SK-N-SH treated with all-trans-retinoic acid at 6 μM for 48 hours (cell line): ENCODE measurements at regions not wholly inside any gene's neighbourhood (a gene's known extent, or its start where the extent isn't known, plus 50 kb on each side); places are given as distances from the start of the nearest gene placed in this dataset.

Experiments used
- GLIS3 ChIP-seq: fragments of 250-450 bp; sonication (Bioruptor Pico); IDR thresholded peaks from 2 replicates; pipeline ENCODE4 v1.5.0; 2020; ENCODE audit warnings: mild to moderate bottlenecking, moderate library complexity
- ZFP30 ChIP-seq: fragments of 450-650 bp; formaldehyde crosslinking; IDR thresholded peaks from 2 replicates; pipeline ENCODE4 v1.5.0; 2022; ENCODE audit warnings: mild to moderate bottlenecking, moderate library complexity
- ZNF70 ChIP-seq: fragments of 450-650 bp; formaldehyde crosslinking; IDR thresholded peaks from 2 replicates; pipeline ENCODE4 v1.5.0; 2020; ENCODE audit warnings: mild to moderate bottlenecking, moderate library complexity
- TF ChIP-seq, protein P1 (sequence below): fragments of 250-450 bp; sonication (Bioruptor Pico); IDR thresholded peaks from 2 replicates; pipeline ENCODE4 v1.5.0; 2020; ENCODE audit warnings: mild to moderate bottlenecking, moderate library complexity

DNA sequence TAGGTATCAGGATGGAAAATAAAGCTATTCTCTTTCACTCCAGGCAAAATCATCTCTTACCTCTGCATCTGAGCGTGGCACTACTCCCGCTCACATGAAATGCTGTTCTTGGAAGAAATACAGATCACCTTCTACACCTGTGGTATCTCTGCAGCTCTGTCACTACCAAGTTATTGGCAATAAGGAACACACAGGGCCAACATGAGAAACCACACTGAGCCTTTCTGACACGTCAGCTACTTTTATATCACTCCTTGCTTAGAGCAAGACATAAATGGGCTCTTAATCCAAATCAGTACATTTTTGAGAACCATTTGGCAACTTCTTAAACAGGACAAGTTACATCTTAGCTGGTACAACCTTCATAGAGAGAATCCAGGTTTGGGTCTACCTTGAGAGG is 101.8 kb upstream of the GUCY1A1 start:
- TF ChIP-seq ZNF70 (CRISPR knock-in tag) (no peak), ZFP30 (CRISPR knock-in tag) (no peak), GLIS3 (no peak)
- TF ChIP-seq, protein P1, sequence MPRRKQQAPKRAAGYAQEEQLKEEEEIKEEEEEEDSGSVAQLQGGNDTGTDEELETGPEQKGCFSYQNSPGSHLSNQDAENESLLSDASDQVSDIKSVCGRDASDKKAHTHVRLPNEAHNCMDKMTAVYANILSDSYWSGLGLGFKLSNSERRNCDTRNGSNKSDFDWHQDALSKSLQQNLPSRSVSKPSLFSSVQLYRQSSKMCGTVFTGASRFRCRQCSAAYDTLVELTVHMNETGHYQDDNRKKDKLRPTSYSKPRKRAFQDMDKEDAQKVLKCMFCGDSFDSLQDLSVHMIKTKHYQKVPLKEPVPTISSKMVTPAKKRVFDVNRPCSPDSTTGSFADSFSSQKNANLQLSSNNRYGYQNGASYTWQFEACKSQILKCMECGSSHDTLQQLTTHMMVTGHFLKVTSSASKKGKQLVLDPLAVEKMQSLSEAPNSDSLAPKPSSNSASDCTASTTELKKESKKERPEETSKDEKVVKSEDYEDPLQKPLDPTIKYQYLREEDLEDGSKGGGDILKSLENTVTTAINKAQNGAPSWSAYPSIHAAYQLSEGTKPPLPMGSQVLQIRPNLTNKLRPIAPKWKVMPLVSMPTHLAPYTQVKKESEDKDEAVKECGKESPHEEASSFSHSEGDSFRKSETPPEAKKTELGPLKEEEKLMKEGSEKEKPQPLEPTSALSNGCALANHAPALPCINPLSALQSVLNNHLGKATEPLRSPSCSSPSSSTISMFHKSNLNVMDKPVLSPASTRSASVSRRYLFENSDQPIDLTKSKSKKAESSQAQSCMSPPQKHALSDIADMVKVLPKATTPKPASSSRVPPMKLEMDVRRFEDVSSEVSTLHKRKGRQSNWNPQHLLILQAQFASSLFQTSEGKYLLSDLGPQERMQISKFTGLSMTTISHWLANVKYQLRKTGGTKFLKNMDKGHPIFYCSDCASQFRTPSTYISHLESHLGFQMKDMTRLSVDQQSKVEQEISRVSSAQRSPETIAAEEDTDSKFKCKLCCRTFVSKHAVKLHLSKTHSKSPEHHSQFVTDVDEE (CRISPR knock-in tag) = no peak
